ENCODE measurements at regions not wholly inside any gene's neighbourhood (a gene's known extent, or its start where the extent isn't known, plus 50 kb on each side); places are given as distances from the start of the nearest gene placed in this dataset.

- no peaks in the 10 kb centered on the region for H3K36me3 ChIP-seq
- TF ChIP-seq CTCF (IDR thresholded peaks at IDR 0.05) = no peak
- DNase-seq = no peak
- no peak overlapping the region for H3K27ac ChIP-seq
- no peaks in the 10 kb centered on the region for H3K4me1 ChIP-seq
- H3K27me3 ChIP-seq = no peaks in the 10 kb centered on the region
- intact Hi-C loops (cut with DNase I; ENCODE audit: low total_unique reads) = no loop called here
- H3K9me3 ChIP-seq = no peaks in the 10 kb centered on the region
- H3K4me3 ChIP-seq = no peak overlapping the region
Measured at GRCh38 chr4:188423039-188423438, 283.8 kb downstream of the TRIML1 start.

DNA sequence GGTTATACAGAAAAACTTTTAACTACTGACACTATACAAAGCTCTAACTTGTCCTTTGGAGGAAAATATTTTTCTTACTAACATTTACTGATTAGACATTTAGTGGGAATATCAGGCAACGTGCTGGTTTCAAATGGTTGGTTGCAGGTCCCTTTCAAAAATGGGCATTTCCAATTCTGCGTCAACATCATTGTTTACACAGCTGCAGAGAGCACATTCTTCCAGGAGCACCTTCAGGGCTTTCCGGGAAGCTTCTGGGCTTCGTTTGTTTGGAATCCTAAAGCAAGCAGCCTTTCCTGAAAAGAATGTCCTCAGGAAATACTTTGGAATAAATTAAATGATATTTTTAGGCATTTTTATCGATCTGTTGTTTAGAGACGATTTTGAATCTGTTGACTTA is 289.7 kb downstream of the TRIML1 start:
- Histone ChIP-seq H3K27ac (no peak overlapping the region), H3K36me3 (no peaks in the 10 kb centered on the region), H3K9me3 (no peaks in the 10 kb centered on the region), H3K4me1 (no peaks in the 10 kb centered on the region), H3K4me3 (no peak overlapping the region), H3K27me3 (no peaks in the 10 kb centered on the region)
- DNase-seq = no peak
- intact Hi-C loops (cut with DNase I; ENCODE audit: low total_unique reads) = no loop called here
- no peak for TF ChIP-seq CTCF (IDR thresholded peaks at IDR 0.05)

- Histone ChIP-seq H3K9me3 (no peaks in the 10 kb centered on the region), H3K27ac (no peak overlapping the region), H3K4me1 (no peaks in the 10 kb centered on the region), H3K36me3 (no peaks in the 10 kb centered on the region), H3K4me3 (no peak overlapping the region), H3K27me3 (no peaks in the 10 kb centered on the region)
- intact Hi-C loops (cut with DNase I; ENCODE audit: low total_unique reads) = no loop called here
- DNase-seq = no peak
- no peak for TF ChIP-seq CTCF (IDR thresholded peaks at IDR 0.05)
Measured at GRCh38 chr4:188429965-188430364, 290.7 kb downstream of the TRIML1 start.

- no peak overlapping the region for H3K4me3 ChIP-seq
- H3K27ac ChIP-seq = no peak overlapping the region
- no peaks in the 10 kb centered on the region for H3K4me1 ChIP-seq
- intact Hi-C loops (cut with DNase I; ENCODE audit: low total_unique reads) = no loop called here
- no peak for DNase-seq
- TF ChIP-seq CTCF (IDR thresholded peaks at IDR 0.05) = no peak
- H3K36me3 ChIP-seq = no peaks in the 10 kb centered on the region
- H3K27me3 ChIP-seq = no peaks in the 10 kb centered on the region
- H3K9me3 ChIP-seq = no peaks in the 10 kb centered on the region
Measured at GRCh38 chr4:188430384-188430783, 291.1 kb downstream of the TRIML1 start.

DNA sequence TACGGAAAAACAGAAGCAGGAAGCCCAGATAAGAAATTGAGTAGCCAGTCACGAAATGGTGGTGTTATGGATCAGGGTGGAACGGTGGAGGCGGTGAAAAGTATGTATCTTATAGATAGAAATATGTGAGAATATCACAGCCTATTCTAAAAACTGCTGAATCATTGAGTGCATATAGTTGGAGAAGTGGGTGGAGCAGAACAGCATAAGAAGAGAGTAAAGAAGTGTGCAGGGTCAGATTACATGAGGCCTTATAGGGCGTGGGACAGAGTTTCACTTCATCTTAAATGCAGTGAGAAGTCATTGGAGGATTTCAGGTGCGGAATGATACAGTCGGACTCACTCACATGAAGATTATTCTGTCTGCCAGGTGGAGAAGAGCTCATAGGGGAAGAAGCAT is 293.1 kb downstream of the TRIML1 start:
- Histone ChIP-seq H3K36me3 (no peaks in the 10 kb centered on the region), H3K4me3 (no peak overlapping the region), H3K4me1 (no peaks in the 10 kb centered on the region), H3K27ac (no peak overlapping the region), H3K27me3 (no peaks in the 10 kb centered on the region), H3K9me3 (no peaks in the 10 kb centered on the region)
- no peak for DNase-seq
- intact Hi-C loops (cut with DNase I; ENCODE audit: low total_unique reads) = no loop called here
- no peak for TF ChIP-seq CTCF (IDR thresholded peaks at IDR 0.05)

- Histone ChIP-seq H3K36me3 (no peaks in the 10 kb centered on the region), H3K4me3 (no peak overlapping the region), H3K9me3 (no peaks in the 10 kb centered on the region), H3K27me3 (no peaks in the 10 kb centered on the region), H3K27ac (no peak overlapping the region), H3K4me1 (no peaks in the 10 kb centered on the region)
- intact Hi-C loops (cut with DNase I; ENCODE audit: low total_unique reads) = no loop called here
- TF ChIP-seq CTCF (IDR thresholded peaks at IDR 0.05) = no peak
- DNase-seq = no peak
Measured at GRCh38 chr4:188433741-188434315, 294.6 kb downstream of the TRIML1 start.
